RPMI8226 (cell line): ENCODE measurements at regions not wholly inside any gene's neighbourhood (a gene's known extent, or its start where the extent isn't known, plus 50 kb on each side); places are given as distances from the start of the nearest gene placed in this dataset.
"Not testable (repeated sequence)": the region's sequence is repeated elsewhere in the genome, so short reads cannot be mapped to it uniquely, and the experiment has no call there.

Experiments used
- DNase-seq: peaks from one replicate; pipeline ENCODE4 v3.0.0-alpha.2; 2015

DNA sequence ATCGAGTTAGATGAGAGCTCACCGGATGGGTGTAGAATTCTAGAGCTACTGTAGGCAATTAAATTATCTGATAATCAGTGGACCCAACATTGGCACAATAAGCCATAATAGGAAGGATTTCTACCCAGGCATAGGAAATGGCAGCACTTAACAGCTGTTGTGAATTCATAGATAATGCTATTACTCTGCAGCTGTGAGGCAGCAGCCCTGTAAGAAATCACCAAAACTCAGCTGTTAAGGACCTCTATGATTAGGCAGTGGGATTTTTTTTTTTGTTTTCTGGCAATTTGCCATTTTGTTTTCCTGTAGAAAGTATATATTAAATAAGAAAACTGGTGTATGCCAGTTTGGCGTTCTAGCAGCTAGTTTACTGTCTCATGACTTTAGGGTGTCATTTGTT lies 609.1 kb upstream of the SLC35B3 start:
- DNase-seq: no peak

- DNase-seq: no peak
Observed at GRCh38 chr6:9040718-9041117, 605.4 kb upstream of the SLC35B3 start.

DNA sequence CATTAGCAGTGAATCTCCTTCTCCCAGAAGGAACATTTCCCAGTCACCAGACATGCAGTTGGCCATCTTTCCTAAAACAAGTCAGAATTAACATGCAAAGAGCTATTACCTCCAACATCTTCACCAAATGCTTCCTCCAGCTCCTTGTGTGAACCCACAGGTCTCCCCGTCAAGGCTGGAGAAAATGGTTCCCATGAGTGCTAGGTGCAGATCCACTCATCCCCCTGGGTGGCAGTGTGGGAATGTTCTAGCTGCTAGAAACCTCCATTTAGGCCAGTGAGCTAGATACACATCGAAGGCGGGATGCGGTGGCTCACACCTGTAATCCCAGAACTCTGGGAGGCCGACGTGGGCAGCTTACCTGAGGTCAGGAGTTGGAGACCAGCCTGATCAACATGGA lies 603.9 kb upstream of the SLC35B3 start:
- no peak for DNase-seq

DNA sequence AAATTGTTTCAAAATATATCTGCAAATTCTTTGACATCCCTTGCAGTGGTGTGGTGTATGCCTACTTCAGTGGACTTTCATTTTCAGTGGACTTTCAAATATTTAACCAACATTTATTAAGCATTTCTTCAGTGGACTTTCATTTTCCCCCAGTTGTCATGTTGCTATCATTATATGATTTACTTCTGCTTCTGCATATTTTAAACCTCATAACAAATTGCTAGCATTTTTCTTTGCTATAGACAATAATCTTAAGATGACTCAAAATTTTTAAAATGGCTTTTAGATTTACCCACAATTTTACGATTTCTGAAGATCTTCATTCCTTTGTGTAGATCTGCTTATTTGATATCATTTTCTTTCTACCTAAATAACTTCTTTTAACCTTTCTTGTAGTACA lies 592.7 kb upstream of the SLC35B3 start:
- no peak for DNase-seq

DNA sequence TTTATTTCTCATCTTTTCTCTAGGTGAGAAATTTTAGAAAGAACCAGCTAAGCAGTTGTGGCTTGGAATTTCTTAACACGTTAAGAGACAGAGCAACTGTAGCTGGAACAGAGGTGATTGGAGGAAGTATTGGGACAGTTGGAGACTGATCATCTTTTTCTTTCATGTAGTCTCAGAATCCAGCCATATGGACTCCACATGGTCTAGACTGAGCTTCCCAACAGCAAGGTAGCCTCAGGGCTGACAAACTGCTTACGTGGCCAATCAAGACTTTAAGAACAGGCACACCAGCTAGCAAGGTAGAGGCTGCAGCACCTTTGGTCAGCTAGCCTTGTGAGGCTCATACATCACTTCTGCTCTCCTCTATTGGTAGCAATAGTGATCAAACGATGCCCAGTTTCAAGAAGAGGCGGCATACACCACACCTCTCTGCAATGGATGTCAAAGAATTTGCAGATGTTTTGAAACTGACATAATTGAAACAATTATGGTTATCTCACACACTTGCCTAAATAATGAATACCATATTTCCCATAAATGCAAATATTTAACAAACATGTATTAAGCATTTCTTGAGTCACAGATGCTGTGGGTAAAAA lies 590.5 kb upstream of the SLC35B3 start:
- no peak for DNase-seq

DNA sequence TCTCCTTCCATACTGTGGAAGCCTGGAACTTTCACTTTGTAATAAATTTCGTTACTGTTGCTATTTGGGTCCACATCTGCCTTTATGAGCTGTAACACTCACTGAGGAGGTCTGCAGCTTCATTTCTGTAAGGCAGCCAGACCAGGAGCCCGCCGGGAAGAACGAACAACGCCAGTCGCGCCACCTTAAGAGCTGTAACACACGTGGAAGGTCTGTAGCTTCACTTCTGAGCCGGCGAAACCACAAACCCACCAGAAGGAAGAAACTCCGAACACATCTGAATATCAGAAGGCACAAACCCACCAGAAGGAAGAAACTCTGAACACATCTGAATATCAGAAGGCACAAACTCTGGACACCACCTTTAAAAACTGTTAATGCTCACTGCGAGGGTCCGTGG lies 589.9 kb upstream of the SLC35B3 start:
- DNase-seq: no peak

- DNase-seq: not testable (repeated sequence)
Observed at GRCh38 chr6:9024246-9024645, 588.9 kb upstream of the SLC35B3 start.

DNA sequence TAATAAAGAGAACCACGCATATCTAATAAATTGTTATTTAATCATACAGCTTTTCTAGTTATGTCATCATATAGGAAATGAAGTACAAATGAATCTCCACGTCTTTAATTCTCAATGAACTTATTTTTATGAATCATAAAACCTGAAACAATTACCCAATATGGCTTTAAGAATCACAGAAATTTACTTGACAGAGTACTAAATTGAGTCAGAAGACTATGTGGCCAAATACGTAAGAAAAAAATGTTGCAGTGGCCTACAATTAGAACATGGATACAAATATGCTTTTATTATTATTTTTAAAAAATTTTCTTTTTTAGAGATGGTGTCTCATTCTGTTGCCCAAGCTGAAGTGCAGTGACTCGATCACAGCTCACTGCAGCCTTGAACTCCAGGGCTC lies 584.7 kb upstream of the SLC35B3 start:
- no peak for DNase-seq

- no peak for DNase-seq
Observed at GRCh38 chr6:9009931-9010330, 574.6 kb upstream of the SLC35B3 start.

- DNase-seq: no peak
Observed at GRCh38 chr6:9007027-9007426, 571.7 kb upstream of the SLC35B3 start.

GRCh38 chr6:9002833-9003232 lies 567.5 kb upstream of the SLC35B3 start:
- no peak for DNase-seq

- no peak for DNase-seq
Observed at GRCh38 chr6:8995156-8995555, 559.8 kb upstream of the SLC35B3 start.

DNA sequence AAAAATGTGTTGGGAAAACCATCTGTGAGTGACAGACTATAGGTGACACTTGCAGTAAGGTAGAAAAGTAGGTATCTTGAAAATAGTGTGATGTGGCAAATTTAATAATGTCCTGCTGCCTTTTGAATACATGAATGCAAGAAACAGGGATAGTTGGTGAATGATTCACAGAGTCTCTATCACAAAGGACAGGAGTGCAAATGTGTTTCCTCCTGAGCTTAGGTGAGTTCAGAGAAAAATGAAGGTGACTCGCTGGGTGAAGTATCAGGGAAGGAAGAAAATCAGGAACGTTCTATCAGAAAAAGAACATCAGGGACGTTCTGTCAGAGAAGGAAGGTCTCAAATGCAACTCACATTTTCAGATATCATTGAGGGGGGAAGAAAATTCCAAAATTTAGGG lies 557.8 kb upstream of the SLC35B3 start:
- no peak for DNase-seq

DNA sequence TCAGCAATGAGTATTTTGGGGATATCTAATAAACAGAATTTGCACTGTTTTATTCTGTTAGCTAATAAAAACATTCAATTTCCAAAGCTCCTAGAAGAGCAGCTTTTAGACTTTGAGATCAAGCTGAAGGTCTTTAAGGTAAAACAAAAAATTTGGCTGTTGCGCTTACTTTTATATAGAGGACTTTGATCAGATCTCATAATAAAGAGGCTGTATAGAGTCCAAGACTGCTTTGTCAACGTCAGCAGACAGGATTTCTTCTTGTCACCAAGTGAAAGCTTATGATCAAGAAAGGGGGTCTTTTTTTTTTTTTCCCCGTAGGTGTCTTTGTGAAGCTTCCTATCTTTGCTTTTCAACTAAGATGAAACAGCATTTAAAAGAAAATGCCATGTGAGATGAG lies 556.5 kb upstream of the SLC35B3 start:
- DNase-seq: no peak

DNA sequence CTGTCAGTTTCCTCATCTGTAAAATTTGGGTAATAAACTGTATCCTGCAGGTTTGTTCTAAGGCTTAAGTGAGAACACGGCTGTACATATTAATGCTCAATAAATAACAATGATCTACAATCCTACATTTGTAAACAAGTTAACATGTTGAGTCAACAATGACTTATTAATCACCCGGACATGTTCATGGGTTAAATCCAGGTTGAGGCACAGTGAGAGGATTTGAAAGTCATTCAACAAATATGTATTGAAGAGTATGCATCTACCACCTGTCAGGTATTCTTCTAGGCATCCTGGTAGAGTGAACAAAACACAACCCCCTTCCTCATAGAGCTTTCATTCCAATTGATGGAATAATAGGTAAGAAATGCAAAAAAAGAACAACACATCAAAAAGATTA lies 554.7 kb upstream of the SLC35B3 start:
- DNase-seq: no peak

GRCh38 chr6:8983202-8983688 lies 547.9 kb upstream of the SLC35B3 start:
- DNase-seq: peak; percentile 80

DNA sequence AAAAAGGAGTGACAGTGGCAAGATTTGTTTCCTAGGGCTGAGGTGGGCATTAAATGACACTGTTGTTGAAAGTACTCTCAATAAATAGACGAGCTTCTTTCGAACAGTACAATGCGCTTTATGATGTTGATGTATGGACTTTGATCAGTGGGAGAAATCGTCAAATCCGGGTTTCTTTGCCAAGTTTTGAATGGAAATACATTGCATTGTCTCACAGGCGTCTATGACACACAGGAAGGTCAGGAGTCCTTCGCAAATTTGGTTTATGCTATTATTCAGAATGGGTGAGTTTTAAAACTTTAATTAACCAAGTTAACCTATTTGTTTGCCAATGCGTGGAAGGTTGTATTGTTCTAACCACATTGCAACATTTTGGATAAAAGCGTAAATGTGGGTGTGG lies 547.3 kb upstream of the SLC35B3 start:
- no peak for DNase-seq

DNA sequence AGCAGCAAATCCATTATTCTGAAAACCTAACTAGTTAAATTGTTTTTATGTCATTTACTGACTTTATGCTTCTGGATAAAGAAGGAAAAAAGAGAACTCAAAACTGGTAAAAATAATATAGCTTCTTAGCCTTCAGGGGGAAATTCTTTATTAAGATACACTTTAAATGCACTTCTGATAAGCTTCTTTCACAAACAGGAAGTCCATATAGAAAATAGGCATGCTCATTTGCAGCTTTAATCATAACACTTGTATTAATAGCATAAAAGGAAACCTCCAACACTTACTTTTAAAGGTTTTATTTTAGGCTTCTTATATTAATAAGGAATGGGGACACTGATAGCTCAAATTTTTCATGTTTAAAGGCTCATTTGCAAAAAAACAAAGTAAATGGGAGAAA lies 538.0 kb upstream of the SLC35B3 start:
- no peak for DNase-seq

- DNase-seq: no peak
Observed at GRCh38 chr6:8969747-8970146, 534.4 kb upstream of the SLC35B3 start.

DNA sequence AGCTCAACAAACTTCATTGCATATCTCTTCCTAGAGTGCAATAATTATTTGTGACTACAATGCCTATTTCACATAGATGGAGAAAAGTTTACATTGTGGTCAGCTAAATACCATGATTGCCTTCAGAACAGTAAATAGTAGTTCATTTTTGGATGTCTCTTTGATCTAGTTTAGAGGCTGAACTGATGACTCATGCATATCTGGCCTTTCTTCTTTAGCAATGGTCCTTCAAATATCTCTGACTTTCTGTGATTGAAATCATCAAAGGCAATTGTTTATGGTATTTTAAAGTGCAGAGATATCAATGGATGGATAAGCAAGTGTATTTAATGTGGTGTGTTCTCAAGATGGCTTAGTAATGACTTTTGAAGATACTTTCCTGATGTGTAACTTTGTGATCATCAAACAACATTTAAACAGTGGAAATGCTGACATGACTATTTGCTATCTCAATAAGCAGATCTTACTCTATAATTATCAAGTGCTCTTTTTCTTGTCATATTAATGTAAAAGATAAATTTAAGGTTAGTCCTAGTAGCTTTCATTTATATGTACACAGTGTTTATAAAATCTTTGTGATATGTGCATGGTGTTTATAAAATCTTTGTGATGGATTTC lies 523.7 kb upstream of the SLC35B3 start:
- DNase-seq: no peak

DNA sequence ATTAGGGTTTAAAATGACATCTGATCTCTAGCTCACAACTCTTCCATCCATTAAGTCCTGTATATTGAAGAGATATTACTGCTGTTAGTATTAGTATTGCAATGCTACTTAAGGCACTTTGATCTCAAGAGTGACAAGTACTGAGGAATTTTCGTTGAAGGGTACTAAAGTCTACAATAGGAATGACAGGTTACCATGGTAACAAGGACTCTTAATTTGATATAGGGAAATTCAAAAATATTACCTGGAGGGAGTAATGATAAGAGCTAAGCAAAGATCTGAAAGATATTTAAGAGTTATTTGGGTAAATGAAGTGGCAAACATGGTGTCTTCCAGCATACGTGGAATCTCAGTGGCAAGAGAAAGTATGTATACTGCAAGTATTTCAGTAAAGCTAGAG lies 518.0 kb upstream of the SLC35B3 start:
- DNase-seq: no peak

DNA sequence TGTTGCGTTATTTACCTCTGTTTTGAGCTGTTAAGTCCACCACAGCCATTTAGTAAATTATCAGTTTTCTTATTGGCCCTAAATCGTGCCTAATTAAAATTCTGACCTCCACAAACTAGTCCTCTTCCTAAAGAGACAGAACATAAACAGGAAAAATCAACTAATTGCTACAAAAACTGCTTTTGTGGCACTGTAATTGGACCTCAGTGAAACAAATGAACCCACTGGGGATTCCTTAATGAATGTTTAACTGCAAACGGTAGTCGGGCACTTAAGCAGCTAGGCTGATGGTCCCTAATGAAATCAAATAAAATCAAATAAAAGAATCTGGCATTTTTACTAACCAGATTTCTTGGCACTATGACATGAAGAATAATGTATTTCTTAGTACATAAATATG lies 513.4 kb upstream of the SLC35B3 start:
- DNase-seq: no peak

- DNase-seq: no peak
Observed at GRCh38 chr6:8947900-8948299, 512.6 kb upstream of the SLC35B3 start.

- DNase-seq: no peak
Observed at GRCh38 chr6:8944548-8944947, 509.2 kb upstream of the SLC35B3 start.

- no peak for DNase-seq
Observed at GRCh38 chr6:8943073-8943472, 507.7 kb upstream of the SLC35B3 start.
